Activated T-cell treated with anti-CD3 and anti-CD28 coated beads for 1 hour (primary cell): ENCODE measurements at regions not wholly inside any gene's neighbourhood (a gene's known extent, or its start where the extent isn't known, plus 50 kb on each side); places are given as distances from the start of the nearest gene placed in this dataset.
"Not testable (repeated sequence)": the region's sequence is repeated elsewhere in the genome, so short reads cannot be mapped to it uniquely, and the experiment has no call there.

Source experiments
- DNase-seq: peaks from one replicate; pipeline ENCODE4 v3.0.0-alpha.2; 2020; ENCODE audit warnings: low read depth

DNA sequence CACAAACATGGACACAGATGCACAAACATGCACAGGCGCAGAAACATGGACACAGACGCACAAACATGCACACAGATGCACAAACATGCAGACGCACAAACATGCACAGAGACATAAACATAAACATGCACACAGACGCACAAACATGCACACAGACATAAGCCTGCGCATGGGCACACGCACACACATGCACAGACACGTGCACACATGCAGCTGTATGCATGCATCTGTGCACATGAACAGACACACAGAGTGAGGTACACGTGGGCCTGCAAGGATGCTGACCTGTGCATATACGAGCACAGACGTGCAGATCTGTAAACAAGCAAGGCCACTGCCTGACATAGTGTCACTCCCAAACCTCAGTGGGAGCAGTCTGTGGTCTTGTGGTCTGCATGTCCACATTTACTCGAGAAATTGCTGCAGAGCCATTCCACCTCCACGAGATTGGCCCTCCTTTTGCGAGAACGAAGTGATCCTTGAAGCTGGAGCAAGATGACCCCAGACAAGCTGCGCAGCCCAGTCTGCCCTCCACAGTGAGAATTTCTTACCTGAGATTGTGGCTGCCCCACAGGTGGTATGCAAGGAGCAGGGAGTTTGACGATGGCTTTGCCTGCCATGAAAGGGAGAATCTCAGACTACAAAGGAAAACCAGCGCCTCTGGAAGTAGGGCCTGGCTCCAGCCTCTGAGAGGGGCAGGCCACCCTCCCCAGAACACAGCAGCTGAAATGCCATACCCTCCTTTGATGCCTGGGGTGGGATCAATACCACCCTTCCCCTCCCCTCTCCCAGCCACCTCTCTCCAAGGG is 299.9 kb downstream of the BRD1 start:
- DNase-seq = no peak

GRCh38 chr22:49525801-49526535 is 301.7 kb downstream of the BRD1 start:
- DNase-seq = no peak

GRCh38 chr22:49525360-49525759 is 302.3 kb downstream of the BRD1 start:
- DNase-seq = no peak

- DNase-seq = no peak
Observed at GRCh38 chr22:49524362-49524761, 303.3 kb downstream of the BRD1 start.

GRCh38 chr22:49523374-49524008 is 304.2 kb downstream of the BRD1 start:
- DNase-seq = no peak

DNA sequence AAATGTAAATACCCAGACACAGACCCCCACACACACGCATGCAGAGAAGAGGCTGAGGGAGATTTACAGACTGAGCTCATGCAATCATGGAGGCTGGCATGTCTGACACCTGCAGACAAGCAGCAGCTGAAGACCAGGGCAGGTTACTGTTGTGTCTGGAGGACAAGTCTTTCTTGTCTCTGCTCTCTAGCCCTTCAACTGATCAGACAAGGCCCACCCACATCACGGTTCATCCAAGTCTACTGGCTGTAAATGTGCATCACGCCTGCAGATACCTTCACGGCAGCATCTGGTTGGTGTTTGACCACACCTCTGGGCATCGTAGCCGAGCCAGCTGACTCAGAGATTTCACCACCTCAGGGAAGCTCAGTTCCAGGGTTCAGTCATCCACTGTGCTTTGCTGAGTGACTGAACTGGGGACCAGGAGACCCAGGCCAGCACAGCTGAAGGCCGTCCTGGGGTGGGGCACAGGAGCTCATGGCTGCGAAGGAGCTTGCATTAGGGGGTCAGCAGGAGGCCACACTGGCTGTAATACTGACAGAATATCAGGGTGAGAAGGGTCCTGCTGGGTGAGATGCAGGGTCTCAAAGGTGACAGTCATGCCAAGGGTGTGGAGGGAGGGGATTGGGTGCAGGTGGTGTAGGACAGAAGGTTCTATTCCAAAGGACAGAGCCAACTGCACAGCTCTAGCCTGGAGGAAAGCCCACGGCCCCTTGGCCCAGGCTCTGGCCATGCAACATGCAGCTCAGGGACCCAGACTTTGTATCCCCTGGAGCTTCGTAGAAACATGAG is 304.9 kb downstream of the BRD1 start:
- DNase-seq = no peak

DNA sequence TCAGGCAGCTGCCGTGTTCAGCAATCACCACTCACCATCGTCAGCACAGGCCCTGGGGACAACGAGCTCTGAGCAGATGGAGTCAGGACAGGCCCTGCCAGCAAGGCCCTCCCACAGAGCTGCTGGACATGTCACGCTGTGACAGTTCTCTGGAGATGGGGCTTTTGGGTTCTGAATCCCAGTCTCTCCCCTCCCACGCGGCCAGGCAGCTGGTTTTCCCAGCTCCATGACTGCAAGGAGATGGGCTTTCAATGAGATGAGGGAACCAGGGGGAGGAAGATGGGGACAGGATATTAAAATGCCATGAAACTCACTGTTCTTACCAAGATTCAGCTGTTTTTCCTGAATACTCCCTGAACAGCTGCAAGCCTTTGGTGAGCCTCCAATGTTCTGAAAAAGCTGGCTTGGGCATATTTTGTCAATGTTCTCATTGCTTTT is 305.9 kb downstream of the BRD1 start:
- no peak for DNase-seq

- DNase-seq = no peak
Observed at GRCh38 chr22:49519117-49519737, 308.4 kb downstream of the BRD1 start.

- no peak for DNase-seq
Observed at GRCh38 chr22:49518436-49518970, 309.2 kb downstream of the BRD1 start.

- DNase-seq = no peak
Observed at GRCh38 chr22:49517667-49518185, 309.9 kb downstream of the BRD1 start.

GRCh38 chr22:49517211-49517610 is 310.5 kb downstream of the BRD1 start:
- no peak for DNase-seq

GRCh38 chr22:49515475-49515874 is 312.2 kb downstream of the BRD1 start:
- DNase-seq = no peak

DNA sequence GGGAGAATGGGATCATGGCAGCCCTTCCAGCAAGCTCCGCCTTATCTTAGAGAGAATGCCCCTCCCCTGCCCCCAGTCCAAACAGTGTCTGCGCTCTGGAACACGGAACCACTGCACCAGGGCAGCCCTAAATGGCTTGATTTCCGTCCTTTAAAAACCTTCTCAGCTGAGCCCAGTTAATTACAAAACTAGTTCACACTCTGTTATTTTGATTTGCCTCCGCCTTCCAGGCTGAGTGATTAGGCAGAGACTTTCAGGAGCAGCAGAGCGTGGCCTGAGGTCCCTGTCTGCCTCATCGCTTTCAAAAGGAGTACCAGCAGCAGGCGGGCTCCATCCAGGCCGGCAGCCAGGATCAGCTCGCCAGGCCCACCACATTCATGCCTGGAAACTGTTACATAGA is 313.0 kb downstream of the BRD1 start:
- no peak for DNase-seq

GRCh38 chr22:49514211-49514610 is 313.5 kb downstream of the BRD1 start:
- DNase-seq = no peak

GRCh38 chr22:49513358-49513851 is 314.3 kb downstream of the BRD1 start:
- no peak for DNase-seq

- no peak for DNase-seq
Observed at GRCh38 chr22:49512487-49513165, 315.0 kb downstream of the BRD1 start.

- not testable (repeated sequence) for DNase-seq
Observed at GRCh38 chr22:49511393-49512189, 316.1 kb downstream of the BRD1 start.

DNA sequence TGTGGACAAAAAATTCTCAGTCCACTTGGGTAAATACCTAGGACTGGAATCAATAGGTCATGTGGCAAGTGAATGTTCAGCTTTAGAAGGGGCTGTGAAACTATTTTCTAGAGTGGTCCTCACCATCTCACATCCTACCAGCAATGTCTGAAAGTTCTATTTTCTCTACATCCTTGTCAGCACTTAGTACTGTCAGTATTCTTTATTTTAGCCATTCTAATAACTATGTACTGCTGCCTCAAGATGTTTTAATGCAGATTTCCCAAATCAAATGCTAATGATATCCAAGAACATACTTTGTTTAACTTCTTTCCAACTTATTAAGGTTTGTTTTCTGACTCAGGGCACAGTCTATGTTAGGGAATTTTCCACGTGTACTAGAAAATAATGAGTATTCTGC is 317.0 kb downstream of the BRD1 start:
- DNase-seq = no peak

DNA sequence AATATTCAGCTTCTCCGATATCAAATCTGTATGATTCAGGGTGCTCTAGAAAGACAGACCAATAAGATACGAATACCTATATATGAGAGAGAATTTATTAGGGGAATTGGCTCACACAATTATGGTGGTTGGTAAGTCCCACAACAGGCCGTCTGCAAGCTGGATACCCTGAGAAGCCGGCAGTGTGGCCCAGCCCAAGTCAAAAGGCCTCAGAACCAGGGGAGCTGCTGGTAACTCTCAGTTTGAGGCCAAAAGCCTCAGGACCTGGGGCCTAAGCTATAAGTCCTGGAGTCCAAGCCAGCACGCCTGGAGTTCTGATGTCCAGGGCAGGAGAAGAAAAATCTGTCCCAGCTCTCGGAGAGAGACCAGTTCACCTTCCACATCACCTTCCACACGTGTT is 318.7 kb downstream of the BRD1 start:
- no peak for DNase-seq

DNA sequence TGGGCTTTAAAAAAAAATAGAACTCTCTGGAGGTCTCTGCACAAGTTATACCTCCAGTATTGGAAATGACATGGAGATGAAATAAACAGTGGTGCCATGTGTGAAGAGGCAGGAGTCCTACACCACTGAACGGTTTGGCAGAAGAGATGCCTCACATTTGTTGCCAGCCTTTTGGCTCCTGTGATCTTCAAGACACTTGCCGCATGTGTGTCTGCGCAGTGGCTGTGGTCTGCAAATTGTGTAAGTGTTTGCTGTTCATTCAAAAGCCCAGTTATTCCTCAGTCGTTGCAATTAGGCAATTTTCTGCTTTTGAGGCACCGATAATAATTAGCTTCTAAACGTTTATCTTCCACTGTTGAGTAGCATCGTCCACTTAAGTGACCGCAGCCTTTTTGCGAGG is 319.1 kb downstream of the BRD1 start:
- DNase-seq = no peak
